SU-DHL-6 (cell line): ENCODE measurements at regions not wholly inside any gene's neighbourhood (a gene's known extent, or its start where the extent isn't known, plus 50 kb on each side); places are given as distances from the start of the nearest gene placed in this dataset.

Experiments used
- EZH2phosphoT487 ChIP-seq: fragments of 200-600 bp; sonication (generic), shearing (Covaris generic); conservative IDR thresholded peaks from 2 replicates; pipeline ENCODE4 v1.6.1; 2018; ENCODE audit warnings: mild to moderate bottlenecking, antibody characterized with exemption, low read length, moderate library complexity, mixed read lengths
- TF ChIP-seq, protein P1 (sequence below): fragments of 200-600 bp; sonication (generic); IDR thresholded peaks from one replicate; pipeline ENCODE4 v1.5.1; 2017; ENCODE audit warnings: antibody characterized with exemption, mild to moderate bottlenecking, low read length, moderate library complexity; ENCODE audit not compliant: insufficient read depth, poor library complexity, severe bottlenecking

GRCh38 chr5:117504305-117504704 lies 929.7 kb upstream of the SEMA6A start:
- TF ChIP-seq, protein P1, sequence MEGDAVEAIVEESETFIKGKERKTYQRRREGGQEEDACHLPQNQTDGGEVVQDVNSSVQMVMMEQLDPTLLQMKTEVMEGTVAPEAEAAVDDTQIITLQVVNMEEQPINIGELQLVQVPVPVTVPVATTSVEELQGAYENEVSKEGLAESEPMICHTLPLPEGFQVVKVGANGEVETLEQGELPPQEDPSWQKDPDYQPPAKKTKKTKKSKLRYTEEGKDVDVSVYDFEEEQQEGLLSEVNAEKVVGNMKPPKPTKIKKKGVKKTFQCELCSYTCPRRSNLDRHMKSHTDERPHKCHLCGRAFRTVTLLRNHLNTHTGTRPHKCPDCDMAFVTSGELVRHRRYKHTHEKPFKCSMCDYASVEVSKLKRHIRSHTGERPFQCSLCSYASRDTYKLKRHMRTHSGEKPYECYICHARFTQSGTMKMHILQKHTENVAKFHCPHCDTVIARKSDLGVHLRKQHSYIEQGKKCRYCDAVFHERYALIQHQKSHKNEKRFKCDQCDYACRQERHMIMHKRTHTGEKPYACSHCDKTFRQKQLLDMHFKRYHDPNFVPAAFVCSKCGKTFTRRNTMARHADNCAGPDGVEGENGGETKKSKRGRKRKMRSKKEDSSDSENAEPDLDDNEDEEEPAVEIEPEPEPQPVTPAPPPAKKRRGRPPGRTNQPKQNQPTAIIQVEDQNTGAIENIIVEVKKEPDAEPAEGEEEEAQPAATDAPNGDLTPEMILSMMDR = no peak
- TF ChIP-seq EZH2phosphoT487 = no peak
